ENCODE measurements at regions not wholly inside any gene's neighbourhood (a gene's known extent, or its start where the extent isn't known, plus 50 kb on each side); places are given as distances from the start of the nearest gene placed in this dataset.

- no peaks in the 10 kb centered on the region for H3K36me3 ChIP-seq (ENCODE audit: low read length)
- no peak overlapping the region for H3K9ac ChIP-seq (ENCODE audit: low read length)
- no peak for TF ChIP-seq EZH2phosphoT487 (conservative IDR thresholded peaks at IDR 0.05; ENCODE audit: low read length)
- no peak for TF ChIP-seq CTCF (IDR thresholded peaks at IDR 0.05; ENCODE audit: insufficient read depth, low read length, poor library complexity, severe bottlenecking)
- H3F3A ChIP-seq (ENCODE audit: insufficient read depth): no peaks in the 10 kb centered on the region
- H3K9me2 ChIP-seq (replicated peaks; ENCODE audit: insufficient read depth, low read length): no peaks in the 10 kb centered on the region
- no peaks in the 10 kb centered on the region for H4K20me1 ChIP-seq (ENCODE audit: low read depth, low read length)
- H2AFZ ChIP-seq (ENCODE audit: low read depth, low read length, severe bottlenecking): no peak overlapping the region
- no peak overlapping the region for H3K4me3 ChIP-seq (ENCODE audit: insufficient read depth, low read length, poor library complexity, severe bottlenecking)
- H3K79me2 ChIP-seq (ENCODE audit: insufficient read depth, low read length): no peaks in the 10 kb centered on the region
- H3K27ac ChIP-seq (ENCODE audit: low read depth, low read length): no peak overlapping the region
- H3K4me2 ChIP-seq (ENCODE audit: low read depth, low read length, poor library complexity, severe bottlenecking): no peak overlapping the region
- H3K27me3 ChIP-seq (ENCODE audit: low read length): no peaks in the 10 kb centered on the region
- H3K9me3 ChIP-seq (ENCODE audit: insufficient read depth, low read length): peaks cover 19% of the 10 kb centered on the region; the same call in 1 of the 2 replicates
Observed at GRCh38 chr13:64662887-64663593, 2567.1 kb downstream of the PCDH9 start.

- Histone ChIP-seq H3K9ac (ENCODE audit: low read length) (no peak overlapping the region), H3K9me3 (ENCODE audit: insufficient read depth, low read length) (no peaks in the 10 kb centered on the region), H3K79me2 (ENCODE audit: insufficient read depth, low read length) (no peaks in the 10 kb centered on the region), H3K27me3 (ENCODE audit: low read length) (no peaks in the 10 kb centered on the region), H3K36me3 (ENCODE audit: low read length) (no peaks in the 10 kb centered on the region), H3K9me2 (replicated peaks; ENCODE audit: insufficient read depth, low read length) (no peaks in the 10 kb centered on the region), H3K4me2 (ENCODE audit: low read depth, low read length, poor library complexity, severe bottlenecking) (no peak overlapping the region), H4K20me1 (ENCODE audit: low read depth, low read length) (no peaks in the 10 kb centered on the region), H3K27ac (ENCODE audit: low read depth, low read length) (no peak overlapping the region), H2AFZ (ENCODE audit: low read depth, low read length, severe bottlenecking) (peak overlapping the region; percentile 60), H3F3A (ENCODE audit: insufficient read depth) (no peaks in the 10 kb centered on the region), H3K4me3 (ENCODE audit: insufficient read depth, low read length, poor library complexity, severe bottlenecking) (no peak overlapping the region)
- no peak for TF ChIP-seq EZH2phosphoT487 (conservative IDR thresholded peaks at IDR 0.05; ENCODE audit: low read length)
- TF ChIP-seq CTCF (IDR thresholded peaks at IDR 0.05; ENCODE audit: insufficient read depth, low read length, poor library complexity, severe bottlenecking): no peak
Observed at GRCh38 chr13:64648293-64648692, 2581.8 kb downstream of the PCDH9 start.

- H3K27ac ChIP-seq (ENCODE audit: low read depth, low read length): no peak overlapping the region
- TF ChIP-seq CTCF (IDR thresholded peaks at IDR 0.05; ENCODE audit: insufficient read depth, low read length, poor library complexity, severe bottlenecking) (no peak), EZH2phosphoT487 (conservative IDR thresholded peaks at IDR 0.05; ENCODE audit: low read length) (no peak)
- H3K36me3 ChIP-seq (ENCODE audit: low read length): no peaks in the 10 kb centered on the region
- H3K9ac ChIP-seq (ENCODE audit: low read length): no peak overlapping the region
- H3K27me3 ChIP-seq (ENCODE audit: low read length): no peaks in the 10 kb centered on the region
- no peaks in the 10 kb centered on the region for H4K20me1 ChIP-seq (ENCODE audit: low read depth, low read length)
- H3F3A ChIP-seq (ENCODE audit: insufficient read depth): no peaks in the 10 kb centered on the region
- H3K4me2 ChIP-seq (ENCODE audit: low read depth, low read length, poor library complexity, severe bottlenecking): no peak overlapping the region
- H3K9me3 ChIP-seq (ENCODE audit: insufficient read depth, low read length): no peaks in the 10 kb centered on the region
- H3K79me2 ChIP-seq (ENCODE audit: insufficient read depth, low read length): no peaks in the 10 kb centered on the region
- H2AFZ ChIP-seq (ENCODE audit: low read depth, low read length, severe bottlenecking): no peak overlapping the region
- H3K4me3 ChIP-seq (ENCODE audit: insufficient read depth, low read length, poor library complexity, severe bottlenecking): no peak overlapping the region
- H3K9me2 ChIP-seq (replicated peaks; ENCODE audit: insufficient read depth, low read length): no peaks in the 10 kb centered on the region
Observed at GRCh38 chr13:64643066-64643465, 2587.1 kb downstream of the PCDH9 start.

Measured in SU-DHL-6 (cell line).